ENCODE measurements at regions not wholly inside any gene's neighbourhood (a gene's known extent, or its start where the extent isn't known, plus 50 kb on each side); places are given as distances from the start of the nearest gene placed in this dataset.

DNA sequence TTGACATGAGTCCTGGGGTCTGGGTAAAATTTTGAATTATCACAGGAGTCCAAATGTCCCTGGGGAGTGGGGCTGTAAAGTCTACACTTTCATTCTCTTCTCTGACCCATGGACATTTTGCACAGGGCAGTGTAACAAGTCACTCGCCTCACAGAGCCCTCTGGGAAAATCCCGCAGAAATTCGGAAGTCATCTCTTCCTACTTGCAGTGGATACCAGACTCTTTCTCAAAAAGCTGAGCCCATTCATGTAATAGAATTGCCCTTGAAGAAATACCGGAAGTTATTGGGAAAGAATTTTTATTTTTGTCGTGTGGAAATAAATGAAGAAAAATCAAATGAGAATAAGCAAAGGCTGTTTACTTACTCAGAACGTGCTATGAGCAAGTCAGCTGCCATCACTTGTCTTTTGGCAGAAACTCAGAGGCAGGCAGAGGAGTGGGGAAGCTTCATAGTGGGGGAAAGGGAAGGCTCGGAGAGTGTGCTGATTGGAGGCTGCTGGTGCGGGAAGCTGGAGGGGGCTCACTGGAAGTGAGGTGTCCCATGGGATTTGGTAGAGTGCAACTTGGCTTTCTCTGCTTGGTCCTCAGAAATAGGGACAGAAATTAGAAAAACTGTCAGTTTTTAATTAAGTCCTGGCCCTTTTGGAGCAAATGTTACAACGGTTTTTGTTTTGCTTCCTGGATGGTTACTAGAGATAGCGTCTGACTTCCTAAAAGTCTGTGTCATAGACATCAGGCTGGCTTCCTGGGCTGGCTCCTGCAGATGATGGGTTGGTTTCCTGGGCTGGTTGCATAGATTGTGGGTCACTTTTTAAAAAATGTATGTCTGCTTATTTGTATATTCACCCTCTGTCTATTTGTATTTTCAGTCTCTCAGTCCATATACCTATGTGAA lies 79.8 kb upstream of the EEF1E1 start:
- H3K4me1 ChIP-seq (ENCODE audit: low read length) = no peaks in the 10 kb centered on the region
- H3K27ac ChIP-seq (ENCODE audit: low read length) = no peak overlapping the region
- H3K9me3 ChIP-seq (replicated peaks; ENCODE audit: insufficient read depth, low read length) = no peaks in the 10 kb centered on the region
- H3K27me3 ChIP-seq (replicated peaks; ENCODE audit: insufficient read depth, low read length) = no peaks in the 10 kb centered on the region
- H4K20me1 ChIP-seq (ENCODE audit: insufficient read depth, low read length) = no peaks in the 10 kb centered on the region
- no peak for TF ChIP-seq EZH2phosphoT487 (IDR thresholded peaks at IDR 0.05; ENCODE audit: low read length)
- TF ChIP-seq EZH2 (optimal IDR thresholded peaks at IDR 0.05; ENCODE audit: low read depth, low read length) = no peak
- TF ChIP-seq, protein P1, sequence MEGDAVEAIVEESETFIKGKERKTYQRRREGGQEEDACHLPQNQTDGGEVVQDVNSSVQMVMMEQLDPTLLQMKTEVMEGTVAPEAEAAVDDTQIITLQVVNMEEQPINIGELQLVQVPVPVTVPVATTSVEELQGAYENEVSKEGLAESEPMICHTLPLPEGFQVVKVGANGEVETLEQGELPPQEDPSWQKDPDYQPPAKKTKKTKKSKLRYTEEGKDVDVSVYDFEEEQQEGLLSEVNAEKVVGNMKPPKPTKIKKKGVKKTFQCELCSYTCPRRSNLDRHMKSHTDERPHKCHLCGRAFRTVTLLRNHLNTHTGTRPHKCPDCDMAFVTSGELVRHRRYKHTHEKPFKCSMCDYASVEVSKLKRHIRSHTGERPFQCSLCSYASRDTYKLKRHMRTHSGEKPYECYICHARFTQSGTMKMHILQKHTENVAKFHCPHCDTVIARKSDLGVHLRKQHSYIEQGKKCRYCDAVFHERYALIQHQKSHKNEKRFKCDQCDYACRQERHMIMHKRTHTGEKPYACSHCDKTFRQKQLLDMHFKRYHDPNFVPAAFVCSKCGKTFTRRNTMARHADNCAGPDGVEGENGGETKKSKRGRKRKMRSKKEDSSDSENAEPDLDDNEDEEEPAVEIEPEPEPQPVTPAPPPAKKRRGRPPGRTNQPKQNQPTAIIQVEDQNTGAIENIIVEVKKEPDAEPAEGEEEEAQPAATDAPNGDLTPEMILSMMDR (IDR thresholded peaks at IDR 0.05; ENCODE audit: low read length) = no peak
- H3K36me3 ChIP-seq (replicated peaks; ENCODE audit: insufficient read depth, low read length) = no peaks in the 10 kb centered on the region
- H3K4me3 ChIP-seq (ENCODE audit: low read length) = no peak overlapping the region
- no peaks in the 10 kb centered on the region for H3K9me2 ChIP-seq (replicated peaks; ENCODE audit: insufficient read depth, low read length)
- no peak for DNase-seq
- no peak overlapping the region for H3K9ac ChIP-seq (ENCODE audit: low read length)
- H3K4me2 ChIP-seq (ENCODE audit: low read depth, low read length) = no peak overlapping the region
- no peaks in the 10 kb centered on the region for H3K79me2 ChIP-seq (ENCODE audit: low read length)
- no peaks in the 10 kb centered on the region for H3F3A ChIP-seq (ENCODE audit: insufficient read depth, low read length)
- H2AFZ ChIP-seq (ENCODE audit: low read length) = no peak overlapping the region

DNA sequence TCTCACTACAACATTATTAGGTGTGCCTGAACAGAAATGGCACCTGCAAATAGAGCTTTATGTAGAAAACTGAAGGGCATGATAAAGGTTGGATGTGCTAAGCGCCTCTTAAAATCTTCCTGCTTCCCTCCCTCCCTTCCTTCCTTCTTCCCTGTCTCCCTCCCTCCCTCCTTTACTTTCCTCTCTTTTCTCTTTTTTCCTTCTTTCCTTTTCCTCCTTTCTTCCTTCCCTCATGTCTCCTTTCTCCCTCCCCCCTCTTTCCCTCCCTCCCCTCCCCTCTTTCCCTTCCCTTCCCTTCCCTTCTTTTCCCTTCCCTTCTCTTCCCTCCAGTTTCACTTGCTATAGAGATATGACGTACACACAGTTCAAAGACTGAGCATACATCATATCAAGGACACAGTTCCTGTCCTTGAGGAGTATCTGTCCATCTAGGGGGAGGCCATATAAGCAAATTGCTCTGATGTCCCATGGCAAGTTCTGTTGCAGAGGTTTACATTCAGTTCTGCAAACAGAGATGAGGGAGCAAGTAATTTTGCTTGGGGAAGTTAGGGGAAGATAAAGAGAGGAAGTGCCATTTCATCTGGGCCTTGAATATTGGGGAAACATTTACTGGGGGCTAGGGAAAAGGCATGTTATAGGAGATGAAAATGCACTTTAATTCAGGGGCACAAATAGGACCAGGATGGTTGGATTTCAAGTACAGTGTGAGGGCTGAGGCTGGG lies 79.0 kb upstream of the EEF1E1 start:
- no peaks in the 10 kb centered on the region for H3K36me3 ChIP-seq (replicated peaks; ENCODE audit: insufficient read depth, low read length)
- no peak for DNase-seq
- H3F3A ChIP-seq (ENCODE audit: insufficient read depth, low read length) = no peaks in the 10 kb centered on the region

DNA sequence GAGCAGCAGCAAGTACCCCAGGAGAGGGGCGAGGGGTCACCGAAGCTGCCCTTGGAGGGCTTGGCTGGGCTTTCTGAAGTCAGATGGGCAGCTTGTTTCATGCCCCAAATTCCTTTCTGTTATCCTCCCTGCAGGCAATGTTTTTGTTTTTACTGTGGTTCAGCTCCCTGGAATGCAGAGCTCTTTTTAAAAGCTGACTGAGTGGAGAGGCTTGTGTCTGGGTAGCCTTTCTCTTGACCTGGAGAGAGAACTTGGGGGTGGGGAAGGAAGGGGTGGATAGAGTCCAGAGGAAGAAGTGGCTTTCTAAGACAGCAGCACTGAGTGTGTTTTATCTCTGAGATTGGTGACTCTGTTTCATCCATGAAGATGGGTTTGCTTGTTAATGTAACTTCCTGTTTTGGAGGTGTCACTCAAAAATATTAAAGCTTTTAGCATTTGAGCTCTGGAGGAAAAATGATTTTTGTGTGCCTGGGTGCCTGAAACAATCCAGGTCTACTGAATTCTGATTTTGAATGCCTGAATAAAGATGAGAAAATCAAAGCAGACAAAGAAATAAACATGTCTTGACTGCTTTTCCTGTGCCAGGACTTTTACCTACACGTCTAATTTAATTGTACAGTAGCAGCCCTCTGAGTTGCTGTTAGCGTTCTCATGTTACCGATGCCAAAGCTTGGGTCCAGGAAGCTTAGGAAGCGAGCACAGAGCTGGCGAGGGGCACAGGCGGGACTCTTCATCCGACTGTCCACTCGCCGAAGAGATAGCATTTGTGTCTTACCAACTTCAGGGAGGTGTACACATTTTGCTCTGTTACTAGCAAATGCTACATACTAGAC lies 78.2 kb upstream of the EEF1E1 start:
- Histone ChIP-seq H3K4me3 (ENCODE audit: low read length) (no peak overlapping the region), H3K9ac (ENCODE audit: low read length) (no peak overlapping the region), H2AFZ (ENCODE audit: low read length) (no peak overlapping the region), H3K27ac (ENCODE audit: low read length) (no peak overlapping the region), H3K27me3 (replicated peaks; ENCODE audit: insufficient read depth, low read length) (no peaks in the 10 kb centered on the region), H3K9me2 (replicated peaks; ENCODE audit: insufficient read depth, low read length) (no peaks in the 10 kb centered on the region), H3K4me2 (ENCODE audit: low read depth, low read length) (no peak overlapping the region), H3F3A (ENCODE audit: insufficient read depth, low read length) (no peaks in the 10 kb centered on the region), H3K4me1 (ENCODE audit: low read length) (no peaks in the 10 kb centered on the region), H3K79me2 (ENCODE audit: low read length) (no peaks in the 10 kb centered on the region), H3K36me3 (replicated peaks; ENCODE audit: insufficient read depth, low read length) (no peaks in the 10 kb centered on the region), H3K9me3 (replicated peaks; ENCODE audit: insufficient read depth, low read length) (no peaks in the 10 kb centered on the region), H4K20me1 (ENCODE audit: insufficient read depth, low read length) (no peaks in the 10 kb centered on the region)
- DNase-seq = no peak
- TF ChIP-seq EZH2phosphoT487 (IDR thresholded peaks at IDR 0.05; ENCODE audit: low read length) (no peak), EZH2 (optimal IDR thresholded peaks at IDR 0.05; ENCODE audit: low read depth, low read length) (no peak)
- TF ChIP-seq, protein P1 (IDR thresholded peaks at IDR 0.05; ENCODE audit: low read length) = no peak

More for the DNA sequence above, 79.0 kb upstream of the EEF1E1 start:
- no peak overlapping the region for H3K9ac ChIP-seq (ENCODE audit: low read length)
- TF ChIP-seq, protein P1 (IDR thresholded peaks at IDR 0.05; ENCODE audit: low read length) = no peak
- no peak for TF ChIP-seq EZH2 (optimal IDR thresholded peaks at IDR 0.05; ENCODE audit: low read depth, low read length)
- TF ChIP-seq EZH2phosphoT487 (IDR thresholded peaks at IDR 0.05; ENCODE audit: low read length) = no peak
- H3K4me3 ChIP-seq (ENCODE audit: low read length) = no peak overlapping the region
- no peaks in the 10 kb centered on the region for H3K27me3 ChIP-seq (replicated peaks; ENCODE audit: insufficient read depth, low read length)
- no peaks in the 10 kb centered on the region for H3K9me3 ChIP-seq (replicated peaks; ENCODE audit: insufficient read depth, low read length)
- H3K27ac ChIP-seq (ENCODE audit: low read length) = no peak overlapping the region
- H3K4me2 ChIP-seq (ENCODE audit: low read depth, low read length) = no peak overlapping the region
- no peak overlapping the region for H2AFZ ChIP-seq (ENCODE audit: low read length)
- H3K79me2 ChIP-seq (ENCODE audit: low read length) = no peaks in the 10 kb centered on the region
- no peaks in the 10 kb centered on the region for H3K9me2 ChIP-seq (replicated peaks; ENCODE audit: insufficient read depth, low read length)
- no peaks in the 10 kb centered on the region for H4K20me1 ChIP-seq (ENCODE audit: insufficient read depth, low read length)
- no peaks in the 10 kb centered on the region for H3K4me1 ChIP-seq (ENCODE audit: low read length)
